Hepatocyte (in vitro differentiated cells): ENCODE measurements at regions not wholly inside any gene's neighbourhood (a gene's known extent, or its start where the extent isn't known, plus 50 kb on each side); places are given as distances from the start of the nearest gene placed in this dataset.

Experiments
- CTCF ChIP-seq: fragments of 200-600 bp; sonication (generic); IDR thresholded peaks from 2 replicates; pipeline ENCODE4 v1.5.1; 2016; ENCODE audit warnings: antibody characterized with exemption, mild to moderate bottlenecking; ENCODE audit not compliant: poor library complexity
- EZH2 ChIP-seq: fragments of 200-600 bp; sonication (generic); IDR thresholded peaks from 2 replicates; pipeline ENCODE4 v1.6.1; 2016; ENCODE audit warnings: antibody characterized with exemption, mild to moderate bottlenecking, borderline replicate concordance
- EZH2phosphoT487 ChIP-seq: fragments of 200-600 bp; sonication (generic); IDR thresholded peaks from one replicate; pipeline ENCODE4 v1.6.1; 2018; ENCODE audit warnings: antibody characterized with exemption, mild to moderate bottlenecking, low read depth, moderate library complexity; ENCODE audit not compliant: unreplicated experiment, severe bottlenecking

DNA sequence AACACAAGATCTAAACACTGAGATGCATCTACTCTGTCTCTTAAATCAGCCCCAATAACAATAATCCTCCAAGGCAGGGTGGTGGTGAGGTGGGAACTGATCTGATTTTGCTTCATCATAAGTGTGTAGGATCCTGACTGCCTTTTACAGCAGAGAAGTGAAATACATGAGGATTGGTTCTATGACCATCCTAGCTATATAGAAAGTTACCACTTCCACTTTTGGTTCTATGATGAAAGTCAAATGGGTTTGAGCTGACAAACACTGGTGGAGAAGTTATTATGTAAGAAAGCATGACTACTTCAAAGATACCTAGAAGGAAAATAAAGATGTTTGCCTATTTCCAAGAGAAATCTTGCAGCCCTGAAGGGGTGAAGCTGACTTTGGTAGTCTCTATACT is 181.6 kb downstream of the NKX6-1 start:
- TF ChIP-seq EZH2 = no peak
- TF ChIP-seq CTCF = no peak
- TF ChIP-seq EZH2phosphoT487 = no peak
